Skeletal muscle satellite cell (primary cell): ENCODE measurements at regions not wholly inside any gene's neighbourhood (a gene's known extent, or its start where the extent isn't known, plus 50 kb on each side); places are given as distances from the start of the nearest gene placed in this dataset.

Source experiments
- H3K27me3 ChIP-seq: 2 replicates; pipeline ENCODE4 v1.7.0; 2013; ENCODE audit warnings: low read length; ENCODE audit not compliant: control insufficient read depth, insufficient read depth
- H3K36me3 ChIP-seq: 2 replicates; pipeline ENCODE4 v1.7.0; 2013; ENCODE audit warnings: mild to moderate bottlenecking, control low read depth, low read length; ENCODE audit not compliant: insufficient read depth
- H3K4me1 ChIP-seq: 2 replicates; pipeline ENCODE4 v1.7.0; 2013; ENCODE audit warnings: low read length; ENCODE audit not compliant: control insufficient read depth, insufficient read depth
- H3K4me2 ChIP-seq: 2 replicates; pipeline ENCODE4 v1.7.0; 2013; ENCODE audit warnings: mild to moderate bottlenecking, low read length
- H3K4me3 ChIP-seq: 2 replicates; pipeline ENCODE4 v1.7.0; 2013; ENCODE audit warnings: low read length
- H3K9ac ChIP-seq: 2 replicates; pipeline ENCODE4 v1.7.0; 2013; ENCODE audit warnings: mild to moderate bottlenecking, low read depth, low read length, moderate library complexity
- H3K9me3 ChIP-seq: replicated peaks from 2 replicates; pipeline ENCODE4 v1.7.0; 2013; ENCODE audit warnings: mild to moderate bottlenecking, control low read depth, low read length

DNA sequence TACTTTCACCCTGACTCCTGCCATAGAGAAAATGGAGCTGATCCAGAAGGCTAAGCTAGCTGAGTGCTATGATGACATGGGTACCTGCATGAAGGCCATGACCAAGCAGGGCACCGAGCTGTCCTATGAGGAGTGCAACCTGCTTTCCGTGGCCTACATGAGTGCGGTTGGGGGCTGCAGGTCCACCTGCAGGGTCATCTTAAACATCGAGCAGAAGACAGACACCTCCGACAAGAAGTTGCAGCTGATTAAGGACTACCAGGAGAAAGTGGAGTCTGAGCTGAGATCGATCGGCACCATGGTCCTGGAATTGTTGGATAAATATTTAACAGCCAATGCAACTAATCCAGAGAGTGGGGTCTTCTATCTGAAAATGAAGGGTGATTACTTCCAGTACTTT, 438.0 kb downstream of the TMA16 start:
- no peaks in the 10 kb centered on the region for H3K36me3 ChIP-seq
- no peaks in the 10 kb centered on the region for H3K9me3 ChIP-seq
- H3K27me3 ChIP-seq = no peaks in the 10 kb centered on the region
- H3K9ac ChIP-seq = no peak overlapping the region
- H3K4me2 ChIP-seq = no peak overlapping the region
- H3K4me3 ChIP-seq = no peak overlapping the region
- H3K4me1 ChIP-seq = no peaks in the 10 kb centered on the region

DNA sequence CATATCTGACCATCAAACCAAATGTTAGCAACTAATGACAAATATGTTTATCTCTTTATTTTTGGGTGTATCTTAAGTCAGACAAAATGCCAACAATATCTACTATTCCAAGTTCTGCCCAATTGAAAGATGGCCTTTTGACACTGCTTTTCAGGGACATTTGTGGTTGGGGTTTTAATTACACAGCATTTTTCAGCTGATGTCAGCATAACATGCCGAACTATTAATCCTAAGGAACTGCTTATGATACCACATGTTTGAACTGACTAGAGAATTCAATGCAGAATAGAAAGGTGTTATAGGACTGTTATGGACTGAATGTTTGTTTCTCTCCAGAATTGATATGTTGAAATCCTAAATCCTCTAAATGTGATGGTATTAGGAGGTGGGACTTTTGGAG, 445.1 kb downstream of the TMA16 start:
- Histone ChIP-seq H3K4me3 (no peak overlapping the region), H3K4me2 (no peak overlapping the region), H3K4me1 (peaks cover 8% of the 10 kb centered on the region), H3K36me3 (no peaks in the 10 kb centered on the region), H3K9ac (no peak overlapping the region), H3K9me3 (no peaks in the 10 kb centered on the region), H3K27me3 (no peaks in the 10 kb centered on the region)

DNA sequence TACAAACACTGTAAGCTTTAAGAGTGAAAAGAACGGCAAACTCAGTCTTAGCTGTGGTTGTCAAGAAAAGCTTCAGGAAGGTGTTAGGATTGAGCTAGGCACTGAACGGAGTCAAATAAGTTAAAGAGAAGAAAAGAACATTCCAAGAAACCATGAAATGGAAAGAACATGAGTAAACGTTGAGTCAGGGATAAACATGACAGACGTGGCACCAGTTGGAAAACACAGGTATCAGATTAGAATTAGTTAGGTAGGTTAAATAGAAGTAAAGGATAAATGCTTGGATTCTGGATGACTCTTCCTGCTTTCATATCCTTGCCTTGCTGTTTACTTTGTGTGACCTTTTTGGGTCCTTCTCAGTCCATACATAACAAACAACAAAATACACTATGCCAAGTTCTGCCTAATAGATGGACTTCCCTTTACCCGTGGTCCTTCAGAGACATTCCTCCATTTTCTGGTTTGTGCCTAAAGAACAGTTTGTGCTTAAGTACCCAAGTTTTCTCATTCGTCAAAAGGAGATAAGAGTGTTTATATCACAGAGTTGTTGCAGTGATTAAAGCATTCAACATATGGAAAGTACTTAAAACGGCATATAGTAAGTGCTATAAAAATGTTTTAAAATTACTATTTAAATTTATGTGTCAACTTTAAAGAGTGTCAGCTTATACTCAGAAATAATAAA, 446.9 kb downstream of the TMA16 start:
- Histone ChIP-seq H3K4me1 (peaks cover 8% of the 10 kb centered on the region), H3K4me3 (no peak overlapping the region), H3K9me3 (no peaks in the 10 kb centered on the region), H3K4me2 (peak overlapping the region; percentile 5), H3K9ac (no peak overlapping the region), H3K27me3 (no peaks in the 10 kb centered on the region), H3K36me3 (no peaks in the 10 kb centered on the region)

DNA sequence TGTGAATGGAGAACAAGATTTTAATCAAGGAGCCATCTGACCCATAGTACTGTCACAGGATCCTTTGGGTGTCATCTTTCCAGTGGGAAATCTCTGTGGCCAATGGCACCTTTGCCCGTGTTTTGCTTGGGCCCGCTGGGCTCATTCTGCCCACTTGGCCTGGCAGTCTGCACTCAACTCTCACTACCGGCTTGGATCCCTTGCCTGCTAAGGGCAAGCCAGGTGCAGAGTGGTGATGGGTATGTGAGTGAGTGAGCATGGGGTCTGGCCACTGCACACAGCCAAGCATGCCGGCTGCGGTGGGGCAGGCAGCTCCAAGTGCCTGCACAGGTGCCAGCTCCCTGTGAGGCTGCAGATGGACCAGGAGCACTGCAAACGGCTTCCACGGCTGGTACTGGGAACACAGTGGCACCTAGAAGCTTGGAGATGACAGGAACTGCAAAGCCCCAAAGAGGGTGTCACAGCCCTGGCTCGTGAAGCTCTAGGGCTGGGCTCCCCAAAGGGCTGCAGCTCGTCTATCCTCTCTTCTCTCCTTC, 454.5 kb downstream of the TMA16 start:
- Histone ChIP-seq H3K27me3 (no peaks in the 10 kb centered on the region), H3K36me3 (no peaks in the 10 kb centered on the region), H3K9me3 (no peaks in the 10 kb centered on the region), H3K9ac (no peak overlapping the region), H3K4me1 (peaks cover 3% of the 10 kb centered on the region), H3K4me3 (no peak overlapping the region), H3K4me2 (no peak overlapping the region)

DNA sequence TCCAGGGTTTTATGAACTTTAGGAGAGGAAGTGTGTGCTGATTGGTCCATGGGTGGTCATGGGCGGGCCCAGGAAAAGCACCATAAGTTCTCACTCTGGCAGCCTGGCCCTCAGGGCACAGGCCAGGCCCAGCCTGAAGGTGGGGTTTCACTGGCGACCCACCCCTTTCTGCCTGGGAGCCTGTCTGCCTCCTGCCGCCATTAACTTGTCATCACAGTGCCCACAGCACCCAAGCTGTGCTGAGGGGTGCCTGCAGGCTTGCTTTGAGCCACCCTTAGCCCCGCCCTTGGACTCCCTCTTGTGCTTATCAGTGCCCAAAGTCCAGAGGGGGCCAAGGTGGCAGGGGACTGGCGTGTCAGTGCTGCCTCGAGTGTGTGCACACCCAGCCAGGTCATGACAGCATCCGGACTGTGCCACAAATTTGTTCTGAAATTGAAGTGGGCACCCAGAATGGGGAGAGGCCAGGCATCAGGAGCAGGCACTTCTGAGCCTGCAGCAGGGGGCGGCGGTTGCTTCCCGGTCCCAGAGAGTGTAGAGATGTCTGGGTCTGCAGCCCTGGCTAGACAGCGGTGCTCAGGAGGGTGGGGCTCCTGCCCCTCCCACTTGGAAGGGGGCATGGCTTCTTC, 455.6 kb downstream of the TMA16 start:
- Histone ChIP-seq H3K4me3 (no peak overlapping the region), H3K36me3 (no peaks in the 10 kb centered on the region), H3K9ac (no peak overlapping the region), H3K4me2 (no peak overlapping the region), H3K27me3 (no peaks in the 10 kb centered on the region), H3K9me3 (no peaks in the 10 kb centered on the region), H3K4me1 (peaks cover 3% of the 10 kb centered on the region)

DNA sequence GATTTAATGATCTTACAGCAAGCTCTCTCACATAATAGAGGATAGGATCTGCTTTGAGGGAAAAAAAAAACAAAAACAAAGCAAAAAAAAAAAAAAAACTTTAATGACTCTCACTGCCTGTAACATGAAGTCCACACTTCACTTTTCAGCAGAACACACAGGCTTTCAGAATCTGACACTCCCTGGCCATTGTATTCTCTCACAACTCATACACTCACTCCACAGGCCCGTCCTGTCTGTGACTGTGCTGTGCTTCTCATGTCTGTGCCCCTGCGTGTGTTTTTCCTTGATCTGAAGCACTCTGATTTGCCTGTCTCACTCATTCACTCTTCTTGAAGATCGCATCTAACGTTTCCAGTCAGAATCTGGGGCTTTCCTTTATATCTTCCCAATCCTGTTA, 460.8 kb downstream of the TMA16 start:
- Histone ChIP-seq H3K4me2 (no peak overlapping the region), H3K36me3 (no peaks in the 10 kb centered on the region), H3K9ac (no peak overlapping the region), H3K27me3 (no peaks in the 10 kb centered on the region), H3K9me3 (no peaks in the 10 kb centered on the region), H3K4me3 (no peak overlapping the region), H3K4me1 (peaks cover 3% of the 10 kb centered on the region)

DNA sequence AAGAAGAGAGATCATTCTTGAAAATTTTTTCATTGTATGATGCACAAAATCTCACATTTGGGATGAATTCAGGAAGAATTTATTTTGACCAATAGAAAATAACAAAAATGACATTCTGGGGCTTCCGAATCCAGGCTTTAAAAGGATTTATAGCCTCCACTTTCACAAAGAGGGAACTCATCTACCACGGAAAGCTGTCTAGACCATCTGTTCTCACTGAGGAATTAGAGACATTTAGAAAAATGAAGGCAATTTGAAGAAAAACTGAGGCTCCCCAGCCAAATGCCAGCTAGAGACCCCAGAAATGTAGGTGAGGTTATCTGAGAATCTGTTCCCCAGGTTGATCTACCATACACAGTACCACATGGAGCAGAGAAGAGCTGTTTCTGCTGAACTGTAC, 464.3 kb downstream of the TMA16 start:
- H3K4me1 ChIP-seq = peaks cover 3% of the 10 kb centered on the region
- H3K4me2 ChIP-seq = no peak overlapping the region
- no peak overlapping the region for H3K9ac ChIP-seq
- H3K4me3 ChIP-seq = no peak overlapping the region
- H3K27me3 ChIP-seq = no peaks in the 10 kb centered on the region
- no peaks in the 10 kb centered on the region for H3K36me3 ChIP-seq
- H3K9me3 ChIP-seq = no peaks in the 10 kb centered on the region

DNA sequence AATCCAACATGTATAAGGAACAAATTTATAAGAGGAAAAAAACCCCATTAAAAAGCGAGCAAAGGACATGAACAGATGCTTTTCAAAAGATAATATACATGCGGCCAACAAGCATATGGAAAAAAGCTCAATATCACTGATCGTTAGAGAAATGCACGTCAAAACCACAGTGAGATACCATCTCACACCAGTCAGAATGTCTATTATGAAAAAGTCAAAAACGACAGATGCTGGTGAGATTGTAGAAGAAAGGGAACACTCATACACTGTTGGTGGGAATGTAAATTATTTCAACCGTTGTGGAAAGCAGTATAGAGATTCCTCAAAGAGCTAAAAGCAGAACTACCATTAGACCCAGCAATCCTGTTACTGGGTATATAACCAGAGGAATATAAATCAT, 465.4 kb downstream of the TMA16 start:
- Histone ChIP-seq H3K27me3 (no peaks in the 10 kb centered on the region), H3K4me3 (no peak overlapping the region), H3K4me1 (no peaks in the 10 kb centered on the region), H3K9me3 (no peaks in the 10 kb centered on the region), H3K4me2 (no peak overlapping the region), H3K9ac (no peak overlapping the region), H3K36me3 (no peaks in the 10 kb centered on the region)

DNA sequence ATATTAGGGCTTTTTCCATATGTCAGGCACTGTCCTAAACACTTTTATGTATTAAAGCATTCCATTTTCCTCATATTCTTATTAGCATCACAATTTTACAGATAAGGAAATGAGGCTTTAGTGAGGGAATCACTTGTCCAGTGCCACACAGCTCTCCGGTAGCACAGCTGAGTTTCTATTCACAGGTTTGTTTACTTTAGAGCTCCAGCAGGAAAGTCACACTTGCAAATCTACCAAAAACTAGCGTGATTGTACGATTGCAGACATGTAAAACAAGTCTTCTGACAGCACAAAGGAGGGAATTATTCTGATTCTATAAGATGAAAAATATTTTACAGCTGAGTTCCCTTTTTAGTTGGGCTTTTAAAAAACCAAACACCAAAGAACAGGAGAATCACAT, 472.1 kb downstream of the TMA16 start:
- no peaks in the 10 kb centered on the region for H3K27me3 ChIP-seq
- no peaks in the 10 kb centered on the region for H3K36me3 ChIP-seq
- no peak overlapping the region for H3K4me3 ChIP-seq
- no peaks in the 10 kb centered on the region for H3K9me3 ChIP-seq
- H3K9ac ChIP-seq = no peak overlapping the region
- H3K4me2 ChIP-seq = no peak overlapping the region
- no peaks in the 10 kb centered on the region for H3K4me1 ChIP-seq

DNA sequence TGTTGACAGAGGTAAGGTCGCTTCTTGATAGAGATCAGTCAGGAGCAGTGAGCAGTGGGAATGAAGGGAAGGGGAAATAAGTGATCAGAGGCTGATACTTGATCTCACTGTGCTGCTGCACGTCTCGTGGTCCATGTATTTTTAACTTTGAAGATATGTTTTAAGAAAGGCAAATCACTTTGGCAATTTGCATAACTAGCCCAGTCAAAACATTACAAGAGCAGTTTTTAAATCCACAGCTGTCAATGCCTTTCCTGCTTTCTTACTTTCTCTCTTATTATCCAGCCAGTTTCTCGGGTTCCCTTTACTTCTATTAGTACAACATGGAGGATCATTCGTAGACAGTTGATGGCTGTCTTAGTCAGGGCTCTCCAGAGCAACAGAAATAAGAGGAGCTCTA, 472.8 kb downstream of the TMA16 start:
- Histone ChIP-seq H3K27me3 (no peaks in the 10 kb centered on the region), H3K36me3 (no peaks in the 10 kb centered on the region), H3K4me2 (no peak overlapping the region), H3K9ac (no peak overlapping the region), H3K4me1 (no peaks in the 10 kb centered on the region), H3K4me3 (no peak overlapping the region), H3K9me3 (no peaks in the 10 kb centered on the region)

DNA sequence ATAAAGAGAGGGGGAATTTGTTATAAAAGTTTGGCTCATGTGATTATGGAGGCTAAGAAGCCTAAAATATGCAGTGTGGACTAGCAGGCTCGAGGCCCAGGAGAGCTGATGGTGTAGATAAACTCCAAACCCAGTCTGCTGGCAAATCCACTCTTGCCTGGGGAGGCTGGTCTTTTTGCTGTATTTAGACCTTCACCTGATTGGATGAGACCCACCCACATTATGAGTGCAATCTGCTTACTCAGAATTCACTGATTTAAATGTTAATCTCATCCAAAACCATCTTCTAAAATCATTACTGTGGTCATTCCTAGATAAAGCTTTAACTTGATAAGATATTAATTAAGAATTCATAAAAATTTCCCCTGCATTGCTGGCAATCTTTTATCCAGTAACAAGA, 473.2 kb downstream of the TMA16 start:
- H3K9me3 ChIP-seq = no peaks in the 10 kb centered on the region
- H3K27me3 ChIP-seq = no peaks in the 10 kb centered on the region
- H3K4me3 ChIP-seq = no peak overlapping the region
- no peak overlapping the region for H3K9ac ChIP-seq
- no peaks in the 10 kb centered on the region for H3K36me3 ChIP-seq
- no peaks in the 10 kb centered on the region for H3K4me1 ChIP-seq
- H3K4me2 ChIP-seq = no peak overlapping the region

DNA sequence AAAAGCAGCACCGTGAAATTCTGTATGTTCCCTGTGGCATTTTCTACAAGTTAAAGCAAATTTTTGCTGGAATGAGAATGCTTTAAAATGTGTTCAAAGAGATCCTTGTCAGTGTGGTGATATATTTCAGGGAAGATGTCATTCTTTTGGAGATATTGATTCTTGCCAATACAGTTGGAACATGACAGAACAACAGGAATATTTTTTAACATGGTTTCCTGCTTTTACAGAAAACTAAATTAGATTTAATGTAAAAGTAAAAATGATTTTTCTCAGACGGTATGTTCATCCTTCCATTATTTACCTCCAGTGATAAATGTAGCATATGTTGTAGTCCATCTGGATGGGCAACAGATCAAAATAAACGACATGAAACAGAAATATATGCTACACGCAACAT, 474.8 kb downstream of the TMA16 start:
- Histone ChIP-seq H3K4me2 (no peak overlapping the region), H3K4me1 (no peaks in the 10 kb centered on the region), H3K9ac (no peak overlapping the region), H3K9me3 (no peaks in the 10 kb centered on the region), H3K36me3 (no peaks in the 10 kb centered on the region), H3K27me3 (no peaks in the 10 kb centered on the region), H3K4me3 (no peak overlapping the region)
